GM12874 (cell line): ENCODE measurements at regions not wholly inside any gene's neighbourhood (a gene's known extent, or its start where the extent isn't known, plus 50 kb on each side); places are given as distances from the start of the nearest gene placed in this dataset.

Source experiments
- CTCF ChIP-seq: IDR thresholded peaks from 2 replicates; pipeline ENCODE4 v1.5.1; 2011; ENCODE audit warnings: low read depth, mild to moderate bottlenecking, control low read depth, low read length, moderate library complexity; ENCODE audit not compliant: insufficient read depth

GRCh38 chr14:98957211-98958047, 314.6 kb downstream of the BCL11B start:
- no peak for TF ChIP-seq CTCF

- no peak for TF ChIP-seq CTCF
These were observed 313.9 kb downstream of the BCL11B start for GRCh38 chr14:98958048-98958631.

- TF ChIP-seq CTCF, result no peak
These were observed 313.4 kb downstream of the BCL11B start for GRCh38 chr14:98958632-98959031.

- TF ChIP-seq CTCF, result no peak
These were observed 312.6 kb downstream of the BCL11B start for GRCh38 chr14:98959410-98959809.

GRCh38 chr14:98959958-98960616, 311.9 kb downstream of the BCL11B start:
- TF ChIP-seq CTCF, result no peak

GRCh38 chr14:98960617-98961013, 311.4 kb downstream of the BCL11B start:
- TF ChIP-seq CTCF, result no peak

GRCh38 chr14:98961191-98961590, 310.8 kb downstream of the BCL11B start:
- TF ChIP-seq CTCF, result no peak
